ENCODE measurements at regions not wholly inside any gene's neighbourhood (a gene's known extent, or its start where the extent isn't known, plus 50 kb on each side); places are given as distances from the start of the nearest gene placed in this dataset.

- TF ChIP-seq E2F6 (IDR thresholded peaks at IDR 0.05; ENCODE audit: borderline replicate concordance, low read depth) (no peak), POLR2A (IDR thresholded peaks at IDR 0.05; ENCODE audit: low read length) (no peak), EHF (CRISPR knock-in tag; IDR thresholded peaks at IDR 0.05) (no peak)
Observed at GRCh38 chr19:34595683-34596082, 81.3 kb downstream of the SCGB2B2 start (continued).

- peaks cover 40% of the 10 kb centered on the region for H3K9me3 ChIP-seq
- no peak overlapping the region for H3K4me3 ChIP-seq
- POLR2A ChIA-PET = no interaction called here
- 32% methylated on average over 3 of the region's 3 CpGs for WGBS (ENCODE audit: missing lambda C conversion rate)
- DNase-seq (ENCODE audit: low read depth in 1 of 2, low spot score in 1 of 2) (no peak), FAIRE-seq (no peak), ATAC-seq (no peak)
- no peak overlapping the region for H3K27ac ChIP-seq
- no peak overlapping the region for H3K4me2 ChIP-seq
- CTCF ChIA-PET = interaction anchor here (1.3 kb wide), 1 partner anchor 105 kb away, joined by 3 read pairs; no protein-coding TSS in a partner anchor
- H3K4me1 ChIP-seq = no peaks in the 10 kb centered on the region
- TF ChIP-seq SREBF2 (IDR thresholded peaks at IDR 0.05) = no peak
- no peak for TF ChIP-seq RNF2 (IDR thresholded peaks at IDR 0.05; ENCODE audit: borderline replicate concordance, low read depth)
- TF ChIP-seq MAZ (IDR thresholded peaks at IDR 0.05; ENCODE audit: borderline replicate concordance, low read depth, low read length) = no peak
Observed at GRCh38 chr19:34590228-34590627, 86.7 kb downstream of the SCGB2B2 start.

- CTCF ChIA-PET = interaction anchor here (0.5 to 1.3 kb wide), 2 partner anchors 105 to 558 kb away, joined by 3 read pairs; no protein-coding TSS in a partner anchor
- peaks cover 42% of the 10 kb centered on the region for H3K9me3 ChIP-seq
- FAIRE-seq = peak; percentile 76
Observed at GRCh38 chr19:34589730-34590129, 87.2 kb downstream of the SCGB2B2 start.

More at GRCh38 chr19:34589730-34590129, 87.2 kb downstream of the SCGB2B2 start:
- Histone ChIP-seq H3K4me3 (no peak overlapping the region), H3K27ac (no peak overlapping the region), H3K4me2 (no peak overlapping the region), H3K4me1 (no peaks in the 10 kb centered on the region)
- POLR2A ChIA-PET = no interaction called here
- no peak for TF ChIP-seq ZSCAN20 (CRISPR knock-in tag; IDR thresholded peaks at IDR 0.05)
- TF ChIP-seq SMC3 (IDR thresholded peaks at IDR 0.05) = no peak
- TF ChIP-seq KDM5A (IDR thresholded peaks at IDR 0.05) = no peak
- TF ChIP-seq ESRRA (IDR thresholded peaks at IDR 0.05; ENCODE audit: borderline replicate concordance, low read length) = no peak
- TF ChIP-seq PBX3 (IDR thresholded peaks at IDR 0.05) = no peak
- no peak for TF ChIP-seq REST (IDR thresholded peaks at IDR 0.05)
- no peak for TF ChIP-seq HDAC2 (IDR thresholded peaks at IDR 0.05)
- no peak for TF ChIP-seq HOXB5 (CRISPR knock-in tag; IDR thresholded peaks at IDR 0.05)
- no peak for TF ChIP-seq FOXS1 (CRISPR knock-in tag; IDR thresholded peaks at IDR 0.05)
- no peak for TF ChIP-seq CTCF (IDR thresholded peaks at IDR 0.05)
- WGBS (ENCODE audit: missing lambda C conversion rate) = 2% methylated on average over 2 of the region's 2 CpGs
- no peak for ATAC-seq
- DNase-seq (ENCODE audit: low read depth in 1 of 2, low spot score in 1 of 2) = no peak

Measured in A549 (cell line).